ENCODE measurements at regions not wholly inside any gene's neighbourhood (a gene's known extent, or its start where the extent isn't known, plus 50 kb on each side); places are given as distances from the start of the nearest gene placed in this dataset.

DNA sequence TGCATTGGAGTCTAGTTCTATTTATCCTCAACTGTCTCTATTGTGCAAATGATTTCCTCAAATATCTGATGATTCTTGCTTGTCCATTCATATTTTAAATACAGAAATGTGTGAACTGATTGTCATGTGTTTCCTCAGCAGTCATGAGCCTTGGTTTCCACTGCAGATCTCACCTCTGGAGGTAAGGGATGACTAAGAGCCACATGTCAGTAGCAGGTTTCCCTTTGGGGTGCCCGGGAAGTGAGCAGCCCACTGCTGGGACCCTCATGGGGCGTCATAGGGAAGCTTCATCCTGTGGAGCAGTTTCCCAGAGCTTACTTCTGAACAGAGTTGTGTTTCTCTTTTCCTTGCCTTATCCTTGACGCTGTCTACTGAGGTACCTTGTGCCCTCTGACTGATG lies 149.2 kb upstream of the TOPAZ1 start:
- Histone ChIP-seq H3K27me3 (ENCODE audit: insufficient read depth, low read length) (no peaks in the 10 kb centered on the region), H3K4me3 (ENCODE audit: low read length) (no peak overlapping the region), H3K9ac (ENCODE audit: low read depth, low read length) (no peak overlapping the region), H3K36me3 (ENCODE audit: insufficient read depth, low read depth, low read length) (no peaks in the 10 kb centered on the region), H3K9me3 (ENCODE audit: insufficient read depth, low read depth, low read length) (no peaks in the 10 kb centered on the region), H3K4me1 (ENCODE audit: insufficient read depth, low read length) (no peaks in the 10 kb centered on the region), H3K27ac (ENCODE audit: low read length) (no peak overlapping the region)

DNA sequence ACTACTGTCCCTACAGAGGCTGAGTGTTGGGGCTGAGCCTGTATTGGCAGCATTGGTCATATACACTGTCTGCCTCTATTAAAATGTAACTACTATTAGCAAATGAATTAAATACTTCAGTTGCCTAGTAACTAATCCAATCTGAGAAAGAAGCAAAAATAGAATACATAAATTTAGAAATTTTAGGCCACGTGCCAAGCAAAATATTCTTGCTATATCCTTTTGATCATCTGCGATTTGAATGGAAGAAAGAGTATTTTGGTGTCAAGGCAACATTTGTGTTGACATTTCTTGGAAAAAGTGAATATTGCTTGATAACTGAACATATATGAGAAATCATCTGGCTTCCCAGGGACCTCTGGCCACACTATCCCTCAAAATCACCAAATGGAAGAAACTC lies 148.2 kb upstream of the TOPAZ1 start:
- Histone ChIP-seq H3K9me3 (ENCODE audit: insufficient read depth, low read depth, low read length) (no peaks in the 10 kb centered on the region), H3K27me3 (ENCODE audit: insufficient read depth, low read length) (no peaks in the 10 kb centered on the region), H3K4me1 (ENCODE audit: insufficient read depth, low read length) (peaks cover under 1% of the 10 kb centered on the region; the same call in 1 of the 2 replicates), H3K27ac (ENCODE audit: low read length) (no peak overlapping the region), H3K36me3 (ENCODE audit: insufficient read depth, low read depth, low read length) (no peaks in the 10 kb centered on the region), H3K9ac (ENCODE audit: low read depth, low read length) (no peak overlapping the region), H3K4me3 (ENCODE audit: low read length) (no peak overlapping the region)

DNA sequence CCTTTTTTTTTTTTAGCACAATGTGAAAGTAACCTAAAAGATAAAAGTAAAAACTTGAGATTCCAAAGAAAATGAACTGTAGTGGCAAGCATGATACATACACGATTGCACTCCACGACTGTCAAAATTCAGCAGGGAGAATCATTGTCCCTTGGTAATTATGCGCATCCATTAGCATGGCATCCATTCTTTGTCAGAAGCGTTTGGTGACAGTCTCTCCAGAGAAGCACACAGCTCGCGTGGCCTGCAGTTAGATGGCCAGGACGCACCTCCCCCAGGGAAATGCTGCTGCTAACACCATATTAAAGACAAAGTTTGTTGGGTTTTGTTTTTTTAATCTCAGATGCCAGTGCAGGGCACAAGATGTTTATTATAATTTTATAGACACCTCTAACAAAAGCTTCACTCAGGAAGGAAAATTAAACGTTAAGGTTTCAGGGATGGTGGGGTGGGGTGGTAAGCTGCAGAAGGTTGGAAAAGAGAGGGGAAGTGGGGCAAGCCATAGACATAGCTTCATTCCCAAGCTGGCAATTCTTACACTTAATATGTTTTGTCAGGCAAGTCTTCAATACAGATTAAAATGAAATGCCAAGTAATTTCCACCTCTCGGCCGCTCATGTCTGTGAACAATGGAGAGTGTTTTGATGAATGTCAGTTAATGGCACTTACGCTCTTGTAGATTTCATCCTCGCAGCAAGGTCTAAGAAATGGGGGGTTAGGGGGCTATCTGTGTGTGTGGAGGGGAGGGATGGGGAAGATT lies 142.8 kb upstream of the TOPAZ1 start:
- Histone ChIP-seq H3K27ac (ENCODE audit: low read length) (no peak overlapping the region), H3K36me3 (ENCODE audit: insufficient read depth, low read depth, low read length) (no peaks in the 10 kb centered on the region), H3K9me3 (ENCODE audit: insufficient read depth, low read depth, low read length) (no peaks in the 10 kb centered on the region), H3K9ac (ENCODE audit: low read depth, low read length) (no peak overlapping the region), H3K4me1 (ENCODE audit: insufficient read depth, low read length) (peaks cover 7% of the 10 kb centered on the region; the same call in 1 of the 2 replicates), H3K4me3 (ENCODE audit: low read length) (no peak overlapping the region), H3K27me3 (ENCODE audit: insufficient read depth, low read length) (no peaks in the 10 kb centered on the region; the same call in 1 of the 2 replicates)

DNA sequence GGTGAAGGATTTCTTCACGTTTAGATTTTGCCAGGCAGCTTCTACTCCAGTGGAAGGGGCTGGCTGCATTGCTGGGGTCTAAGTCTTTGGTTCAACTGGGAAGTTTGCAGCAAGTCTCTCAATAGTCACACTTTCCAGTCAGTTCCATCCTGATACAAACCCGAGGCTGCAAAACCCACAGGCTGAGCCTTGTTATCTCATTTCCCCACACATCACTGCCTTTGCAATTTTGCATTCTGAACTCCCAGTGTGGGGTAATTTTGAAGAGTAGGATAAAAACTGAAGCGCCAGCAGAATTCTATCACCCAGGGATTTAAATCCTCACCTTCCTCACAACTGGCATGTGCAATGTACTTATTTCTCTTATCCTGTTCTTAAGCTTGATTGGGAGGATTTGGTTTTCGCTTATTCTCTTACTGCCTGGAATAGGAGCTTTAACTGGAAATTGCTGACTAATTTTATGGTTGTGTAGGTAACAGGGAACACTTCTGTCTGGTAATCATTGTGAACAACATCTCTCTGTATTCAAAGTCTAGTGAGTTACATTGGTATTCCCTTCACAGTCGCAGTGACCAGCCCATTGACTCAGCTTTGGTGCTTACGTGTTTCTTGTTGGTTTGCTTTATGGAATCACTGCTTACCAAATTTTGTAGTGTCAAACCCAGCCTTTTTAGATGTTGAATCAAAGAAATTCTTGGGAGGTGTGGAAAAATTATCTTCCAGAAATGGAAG lies 142.0 kb upstream of the TOPAZ1 start:
- peaks cover 7% of the 10 kb centered on the region; the same call in 1 of the 2 replicates for H3K4me1 ChIP-seq (ENCODE audit: insufficient read depth, low read length)
- no peak overlapping the region for H3K9ac ChIP-seq (ENCODE audit: low read depth, low read length)
- H3K27ac ChIP-seq (ENCODE audit: low read length): no peak overlapping the region
- H3K27me3 ChIP-seq (ENCODE audit: insufficient read depth, low read length): no peaks in the 10 kb centered on the region; the same call in 1 of the 2 replicates
- H3K36me3 ChIP-seq (ENCODE audit: insufficient read depth, low read depth, low read length): no peaks in the 10 kb centered on the region
- H3K9me3 ChIP-seq (ENCODE audit: insufficient read depth, low read depth, low read length): no peaks in the 10 kb centered on the region
- H3K4me3 ChIP-seq (ENCODE audit: low read length): no peak overlapping the region

DNA sequence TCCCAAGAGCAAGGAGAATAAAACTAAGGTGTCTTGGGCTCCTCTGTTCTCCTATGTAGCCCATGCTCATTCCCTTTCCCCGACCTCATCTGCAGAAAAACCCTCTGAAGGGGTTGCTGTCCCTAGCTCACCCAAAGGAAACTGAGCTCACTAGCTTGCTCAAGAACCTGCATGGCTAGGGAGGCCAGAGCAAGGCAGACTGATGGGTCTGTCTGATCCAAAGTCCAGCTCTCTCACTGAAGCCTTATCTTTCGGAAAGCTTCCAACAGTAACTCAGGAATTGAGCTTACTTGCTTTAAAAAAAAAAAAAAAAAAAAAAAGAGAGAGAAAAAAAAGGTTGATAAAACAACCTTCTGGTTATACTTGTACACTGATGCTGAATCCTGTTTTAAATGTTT lies 141.4 kb upstream of the TOPAZ1 start:
- Histone ChIP-seq H3K36me3 (ENCODE audit: insufficient read depth, low read depth, low read length) (no peaks in the 10 kb centered on the region), H3K27ac (ENCODE audit: low read length) (no peak overlapping the region), H3K27me3 (ENCODE audit: insufficient read depth, low read length) (no peaks in the 10 kb centered on the region; the same call in 1 of the 2 replicates), H3K9me3 (ENCODE audit: insufficient read depth, low read depth, low read length) (no peaks in the 10 kb centered on the region), H3K9ac (ENCODE audit: low read depth, low read length) (no peak overlapping the region), H3K4me1 (ENCODE audit: insufficient read depth, low read length) (peaks cover 7% of the 10 kb centered on the region; the same call in 1 of the 2 replicates), H3K4me3 (ENCODE audit: low read length) (no peak overlapping the region)

DNA sequence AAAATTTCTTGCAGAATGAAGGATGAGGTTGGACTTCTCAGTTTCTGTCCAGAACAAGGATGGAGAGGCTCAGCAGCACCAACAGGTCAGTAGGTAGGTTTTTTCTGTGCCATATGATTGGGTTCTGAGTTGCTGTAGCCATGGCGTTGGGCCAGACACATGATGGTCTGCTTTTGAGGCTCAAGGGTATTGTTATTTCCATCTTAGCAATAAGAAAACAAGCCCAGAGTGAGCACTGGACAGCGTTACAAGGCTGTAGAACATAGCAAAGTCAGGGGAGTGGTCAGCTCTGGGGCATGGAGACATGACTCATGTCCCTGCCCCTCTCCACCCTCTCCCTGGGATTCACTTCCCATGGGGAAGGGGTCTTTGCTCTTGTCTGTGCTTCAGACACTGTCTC lies 137.6 kb upstream of the TOPAZ1 start:
- no peak overlapping the region for H3K27ac ChIP-seq (ENCODE audit: low read length)
- peaks cover 12% of the 10 kb centered on the region; the same call in 1 of the 2 replicates for H3K4me1 ChIP-seq (ENCODE audit: insufficient read depth, low read length)
- H3K27me3 ChIP-seq (ENCODE audit: insufficient read depth, low read length): no peaks in the 10 kb centered on the region; the same call in 1 of the 2 replicates
- H3K9me3 ChIP-seq (ENCODE audit: insufficient read depth, low read depth, low read length): no peaks in the 10 kb centered on the region
- H3K36me3 ChIP-seq (ENCODE audit: insufficient read depth, low read depth, low read length): no peaks in the 10 kb centered on the region
- no peak overlapping the region for H3K4me3 ChIP-seq (ENCODE audit: low read length)
- H3K9ac ChIP-seq (ENCODE audit: low read depth, low read length): no peak overlapping the region

DNA sequence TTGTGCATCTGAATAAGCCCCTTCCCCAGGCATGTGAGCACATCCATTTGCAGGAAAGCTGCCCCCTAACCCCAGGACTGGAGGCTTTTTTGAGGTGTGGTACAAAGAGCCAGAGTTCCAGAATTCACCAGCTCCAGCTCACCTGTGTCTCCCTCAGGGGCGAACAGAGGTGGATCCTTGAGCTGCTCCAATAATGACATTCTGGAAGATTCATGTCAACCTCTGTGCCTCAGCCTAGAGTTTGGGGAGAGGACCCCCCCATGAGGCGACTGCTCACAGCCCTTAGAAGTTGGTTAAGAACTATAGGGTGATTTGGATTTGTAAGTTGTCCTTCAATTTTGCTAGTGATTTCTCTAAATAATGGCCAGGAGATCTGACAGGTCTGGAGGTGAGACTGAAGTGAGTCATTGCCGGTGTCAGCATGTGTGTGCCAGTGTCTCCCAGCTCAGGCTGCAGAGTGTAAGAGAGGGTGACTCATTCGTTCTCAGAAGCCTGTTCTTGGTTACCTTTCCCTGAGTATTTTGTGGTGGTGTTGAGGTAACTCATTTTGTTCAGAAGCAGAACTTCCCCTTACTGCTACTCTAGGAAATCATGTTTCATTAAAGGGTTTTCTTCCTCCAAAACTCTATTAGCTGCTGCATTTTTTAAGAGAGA lies 136.9 kb upstream of the TOPAZ1 start:
- Histone ChIP-seq H3K27me3 (ENCODE audit: insufficient read depth, low read length) (no peaks in the 10 kb centered on the region; the same call in 1 of the 2 replicates), H3K9ac (ENCODE audit: low read depth, low read length) (no peak overlapping the region), H3K4me3 (ENCODE audit: low read length) (no peak overlapping the region), H3K27ac (ENCODE audit: low read length) (no peak overlapping the region), H3K9me3 (ENCODE audit: insufficient read depth, low read depth, low read length) (no peaks in the 10 kb centered on the region), H3K4me1 (ENCODE audit: insufficient read depth, low read length) (peaks cover 12% of the 10 kb centered on the region; the same call in 1 of the 2 replicates), H3K36me3 (ENCODE audit: insufficient read depth, low read depth, low read length) (no peaks in the 10 kb centered on the region)

DNA sequence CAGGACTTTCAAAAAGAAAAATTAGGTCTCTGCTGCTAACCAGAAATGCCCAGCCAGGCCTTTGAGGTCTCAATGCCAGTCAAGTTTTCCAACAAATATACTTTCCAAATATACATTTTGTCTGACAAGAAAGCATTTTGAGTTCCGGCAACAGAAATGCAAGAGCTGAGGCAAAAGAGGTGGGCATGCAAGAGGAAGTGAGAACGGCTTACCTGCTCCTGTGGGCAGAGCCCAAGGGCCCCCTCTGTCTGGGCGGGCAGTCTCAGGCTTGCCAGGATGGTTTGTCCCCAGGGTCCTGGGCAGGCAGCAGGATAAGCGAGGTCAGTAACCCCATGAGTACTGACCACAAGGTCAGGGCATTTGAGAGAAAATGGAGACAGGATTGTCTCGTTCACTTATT lies 136.1 kb upstream of the TOPAZ1 start:
- Histone ChIP-seq H3K9ac (ENCODE audit: low read depth, low read length) (no peak overlapping the region), H3K27me3 (ENCODE audit: insufficient read depth, low read length) (no peaks in the 10 kb centered on the region; the same call in 1 of the 2 replicates), H3K4me3 (ENCODE audit: low read length) (no peak overlapping the region), H3K27ac (ENCODE audit: low read length) (no peak overlapping the region), H3K4me1 (ENCODE audit: insufficient read depth, low read length) (peaks cover 12% of the 10 kb centered on the region; the same call in 1 of the 2 replicates), H3K36me3 (ENCODE audit: insufficient read depth, low read depth, low read length) (no peaks in the 10 kb centered on the region), H3K9me3 (ENCODE audit: insufficient read depth, low read depth, low read length) (no peaks in the 10 kb centered on the region)

DNA sequence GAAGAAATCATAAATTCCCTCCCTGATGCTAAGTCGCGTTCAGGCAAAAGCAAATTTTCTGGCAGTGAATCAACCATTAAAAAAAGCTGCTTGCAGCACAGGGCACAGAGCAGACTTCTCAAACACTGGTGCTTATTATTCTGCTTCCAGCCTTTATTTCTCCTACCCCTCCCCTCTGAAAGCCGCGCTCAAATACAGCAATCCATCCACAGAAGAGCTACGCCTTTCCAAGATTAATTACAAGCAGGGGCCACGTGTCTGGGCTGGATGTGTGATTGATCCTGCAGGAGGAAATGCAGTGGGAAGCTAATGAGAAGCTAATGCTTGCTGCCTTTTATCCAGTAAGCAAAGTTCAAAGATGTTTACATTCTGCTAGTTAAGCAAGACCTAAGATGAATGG lies 134.9 kb upstream of the TOPAZ1 start:
- Histone ChIP-seq H3K27me3 (ENCODE audit: insufficient read depth, low read length) (no peaks in the 10 kb centered on the region; the same call in 1 of the 2 replicates), H3K4me1 (ENCODE audit: insufficient read depth, low read length) (peaks cover 12% of the 10 kb centered on the region; the same call in 1 of the 2 replicates), H3K9me3 (ENCODE audit: insufficient read depth, low read depth, low read length) (no peaks in the 10 kb centered on the region), H3K36me3 (ENCODE audit: insufficient read depth, low read depth, low read length) (no peaks in the 10 kb centered on the region), H3K4me3 (ENCODE audit: low read length) (no peak overlapping the region), H3K27ac (ENCODE audit: low read length) (no peak overlapping the region), H3K9ac (ENCODE audit: low read depth, low read length) (no peak overlapping the region)

DNA sequence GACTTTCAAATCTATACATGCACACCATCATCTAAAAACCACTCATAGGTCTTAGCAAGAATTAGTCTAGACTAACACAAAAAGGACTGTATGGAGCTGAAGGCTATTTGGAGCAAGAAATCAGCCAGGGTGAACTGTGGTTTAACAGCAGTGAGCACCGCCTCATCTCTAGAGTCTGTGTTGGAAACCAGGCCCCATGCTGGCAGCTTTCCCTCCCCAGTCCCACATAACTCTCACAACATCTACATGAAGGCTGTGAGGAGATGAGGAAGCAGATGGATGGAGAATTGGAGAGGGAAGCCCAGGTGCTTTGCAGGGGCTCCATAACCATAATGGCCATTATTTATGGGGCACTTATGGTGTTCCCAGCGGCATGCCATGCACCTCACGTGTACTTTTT lies 133.2 kb upstream of the TOPAZ1 start:
- no peak overlapping the region for H3K4me3 ChIP-seq (ENCODE audit: low read length)
- H3K27ac ChIP-seq (ENCODE audit: low read length): no peak overlapping the region
- H3K9ac ChIP-seq (ENCODE audit: low read depth, low read length): no peak overlapping the region
- H3K4me1 ChIP-seq (ENCODE audit: insufficient read depth, low read length): peaks cover 12% of the 10 kb centered on the region; the same call in 1 of the 2 replicates
- H3K27me3 ChIP-seq (ENCODE audit: insufficient read depth, low read length): no peaks in the 10 kb centered on the region
- H3K9me3 ChIP-seq (ENCODE audit: insufficient read depth, low read depth, low read length): no peaks in the 10 kb centered on the region
- no peaks in the 10 kb centered on the region for H3K36me3 ChIP-seq (ENCODE audit: insufficient read depth, low read depth, low read length)

DNA sequence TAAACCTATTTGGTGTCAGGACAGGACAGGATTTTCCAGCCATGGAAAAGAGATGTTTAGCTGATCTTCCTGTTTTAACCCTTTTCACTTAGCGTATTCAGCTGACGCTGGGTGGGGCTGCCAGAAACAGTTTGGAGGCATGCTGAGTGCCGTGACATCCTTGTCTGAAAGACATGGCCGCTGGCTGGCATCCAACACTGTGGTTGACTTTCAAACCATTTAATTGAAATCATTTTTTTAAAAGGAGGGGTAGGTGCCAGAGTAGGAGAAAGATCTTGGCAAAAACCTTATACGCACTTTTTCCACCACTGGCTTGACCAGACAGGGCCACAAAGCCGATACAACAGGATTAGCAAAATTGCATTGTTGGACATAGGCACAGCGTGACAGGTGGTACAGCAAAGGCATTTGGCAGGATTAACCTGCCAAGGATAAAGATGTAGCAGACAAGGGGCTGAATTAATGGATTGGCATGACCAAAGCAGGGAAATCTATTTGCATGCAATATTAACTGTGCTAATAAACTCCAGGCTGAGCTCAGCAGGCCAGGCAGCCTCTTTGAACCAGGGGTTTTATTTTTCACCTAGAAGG lies 131.8 kb upstream of the TOPAZ1 start:
- H3K9me3 ChIP-seq (ENCODE audit: insufficient read depth, low read depth, low read length): no peaks in the 10 kb centered on the region
- no peaks in the 10 kb centered on the region for H3K27me3 ChIP-seq (ENCODE audit: insufficient read depth, low read length)
- H3K36me3 ChIP-seq (ENCODE audit: insufficient read depth, low read depth, low read length): no peaks in the 10 kb centered on the region
- peaks cover 12% of the 10 kb centered on the region; the same call in 1 of the 2 replicates for H3K4me1 ChIP-seq (ENCODE audit: insufficient read depth, low read length)
- H3K9ac ChIP-seq (ENCODE audit: low read depth, low read length): no peak overlapping the region
- H3K27ac ChIP-seq (ENCODE audit: low read length): no peak overlapping the region
- H3K4me3 ChIP-seq (ENCODE audit: low read length): no peak overlapping the region

All from iPS-20b (cell line).